NCI-H2107 (cell line): ENCODE measurements at regions not wholly inside any gene's neighbourhood (a gene's known extent, or its start where the extent isn't known, plus 50 kb on each side); places are given as distances from the start of the nearest gene placed in this dataset.
"Not testable (repeated sequence)": the region's sequence is repeated elsewhere in the genome, so short reads cannot be mapped to it uniquely, and the experiment has no call there.

Experiments
- DNase-seq: peaks from one replicate; lab custom pipeline; 2025; lab: John Stamatoyannopoulos, UW

DNA sequence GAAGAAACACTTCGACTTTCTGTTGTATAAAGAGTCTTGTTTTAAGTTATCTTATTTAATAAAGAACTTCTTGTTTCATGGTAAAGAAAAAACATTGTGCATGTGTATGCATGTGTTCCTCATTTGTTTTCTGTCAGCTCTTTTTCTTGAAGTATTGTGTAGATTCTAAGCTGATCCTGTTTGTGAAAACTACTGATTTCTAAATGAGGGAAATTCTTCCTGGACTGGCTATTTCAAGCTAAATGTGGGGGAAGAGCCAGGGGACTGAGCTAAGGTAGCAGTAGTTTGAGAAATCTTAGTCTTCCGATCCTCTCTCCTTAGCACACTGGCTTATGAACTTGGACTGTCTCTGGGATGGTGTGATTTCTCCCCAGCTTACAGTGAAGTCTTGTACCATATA, 56.4 kb upstream of the RBMS1 start:
- no peak for DNase-seq

GRCh38 chr2:160551259-160551658, 57.7 kb upstream of the RBMS1 start:
- no peak for DNase-seq

GRCh38 chr2:160555420-160556071, 61.9 kb upstream of the RBMS1 start:
- DNase-seq, result no peak

DNA sequence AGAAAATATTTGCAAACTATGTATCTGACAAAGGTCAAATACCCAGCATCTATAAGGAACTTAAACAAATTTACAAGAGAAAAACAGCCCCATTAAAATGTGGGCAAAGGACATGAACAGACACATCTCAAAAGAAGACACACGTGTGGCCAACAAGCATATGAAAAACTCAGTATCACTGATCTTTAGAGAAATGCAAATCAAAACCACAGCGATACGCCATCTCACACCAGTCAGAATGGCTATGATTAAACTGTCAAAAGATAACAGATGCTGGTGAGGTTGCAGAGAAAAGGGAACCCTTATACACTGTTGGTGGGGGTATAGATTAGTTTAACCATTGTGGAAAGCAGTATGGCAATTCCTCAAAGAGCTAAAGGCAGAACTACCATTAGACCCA, 64.3 kb upstream of the RBMS1 start:
- DNase-seq, result no peak

GRCh38 chr2:160558531-160558930, 64.9 kb upstream of the RBMS1 start:
- no peak for DNase-seq

DNA sequence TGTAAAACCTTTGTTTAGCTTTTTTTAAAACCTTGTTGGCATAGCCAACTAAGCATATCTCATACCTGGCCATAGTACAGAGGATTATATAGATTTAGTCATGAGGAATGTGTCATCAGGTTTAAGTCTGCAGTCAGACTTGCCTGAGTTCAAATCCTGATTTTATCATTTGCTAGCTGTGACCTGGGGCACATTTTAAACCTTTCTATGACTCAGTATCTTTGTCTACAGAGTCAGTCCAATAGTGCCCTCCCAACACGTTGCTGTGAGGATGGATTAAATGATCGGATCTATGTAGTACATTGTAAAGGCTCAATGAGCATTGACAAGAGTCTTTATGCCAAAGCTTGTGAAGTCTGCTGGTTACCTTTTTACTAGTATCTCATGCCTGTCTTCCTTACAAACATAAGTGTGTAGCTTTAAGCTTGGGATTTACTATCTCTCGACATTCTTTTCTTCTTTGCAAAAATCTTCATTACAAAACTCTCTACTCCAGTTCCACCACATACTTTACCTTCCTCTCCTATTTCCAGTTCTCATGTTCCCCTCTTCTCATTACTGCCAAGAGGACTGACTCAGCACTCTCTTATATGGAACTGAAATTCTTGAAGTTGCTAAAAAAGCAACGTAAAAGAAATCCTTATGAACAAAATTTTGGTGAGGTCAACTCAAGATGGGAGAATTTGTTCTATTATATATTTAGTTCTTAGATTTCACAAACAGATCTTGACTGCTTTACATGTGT, 68.1 kb upstream of the RBMS1 start:
- no peak for DNase-seq

DNA sequence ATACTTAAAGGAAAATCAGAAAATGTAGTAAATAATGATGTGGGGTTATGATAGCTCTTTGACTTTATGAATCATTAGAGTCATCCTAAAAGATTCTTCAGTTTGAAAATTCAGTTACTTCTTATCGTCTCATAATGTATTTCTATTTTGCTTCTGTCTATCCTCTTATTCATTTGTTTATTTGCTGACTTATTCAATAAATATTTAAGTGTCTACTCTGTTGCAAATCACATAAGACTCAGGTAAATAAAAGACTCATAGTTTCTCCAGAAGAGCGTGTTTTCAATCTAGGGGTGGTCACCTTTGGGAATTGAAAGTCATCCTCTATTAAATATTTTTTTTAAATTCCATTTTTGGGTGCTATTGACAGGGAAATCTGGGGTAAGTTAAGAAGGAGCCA, 69.1 kb upstream of the RBMS1 start:
- DNase-seq, result no peak

GRCh38 chr2:160564591-160564990, 71.0 kb upstream of the RBMS1 start:
- no peak for DNase-seq

DNA sequence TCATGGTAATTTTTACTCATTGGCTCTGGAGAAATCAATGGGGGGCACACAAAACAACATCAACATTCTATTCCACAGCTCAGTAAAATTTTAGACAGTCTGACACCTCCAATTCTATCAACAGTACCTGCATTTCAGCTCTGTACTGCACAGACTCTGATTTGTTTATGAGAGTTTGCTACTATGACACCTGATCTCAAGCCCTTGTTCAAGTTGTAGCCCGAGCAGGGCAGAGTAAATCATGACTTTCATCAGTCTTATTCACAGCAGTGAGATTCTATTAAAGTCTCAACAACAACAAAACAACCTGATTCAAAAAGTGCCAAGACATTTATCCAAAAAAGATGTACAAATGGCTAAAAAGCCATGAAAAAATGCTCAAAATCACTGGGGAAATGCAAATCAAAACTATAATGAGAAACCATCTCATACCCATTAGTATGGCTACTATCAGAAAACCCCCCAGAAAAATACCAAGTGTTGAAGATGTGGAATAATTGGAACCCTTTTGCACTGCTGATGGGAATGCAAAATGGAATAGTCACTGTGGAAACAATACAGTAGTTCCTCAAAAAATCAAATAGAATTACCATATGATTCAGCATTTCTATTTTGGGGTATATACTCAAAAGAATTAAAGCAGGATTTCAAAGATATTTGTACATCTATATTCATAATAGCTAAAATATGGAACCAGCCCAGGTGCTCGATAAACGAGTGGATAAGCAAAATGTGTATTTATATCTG, 71.7 kb upstream of the RBMS1 start:
- no peak for DNase-seq

DNA sequence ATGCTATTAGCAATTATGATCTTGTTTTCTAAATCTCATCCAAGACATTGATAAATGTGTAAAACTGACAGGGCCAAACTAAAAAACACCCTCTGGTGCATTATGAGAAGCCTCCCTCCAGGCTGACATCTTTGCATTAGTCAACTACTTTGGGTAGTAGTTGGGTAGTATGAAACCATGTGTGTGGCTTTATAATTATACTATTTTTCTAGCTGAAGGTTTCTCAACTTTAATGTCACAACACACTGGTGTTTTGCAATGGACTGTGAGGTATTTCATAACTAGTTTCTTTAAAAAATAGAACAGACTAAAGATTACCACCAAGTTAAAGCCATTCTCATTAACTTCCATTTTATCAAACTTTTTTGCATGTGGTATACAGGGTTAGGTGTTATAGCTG, 73.1 kb upstream of the RBMS1 start:
- DNase-seq, result no peak

DNA sequence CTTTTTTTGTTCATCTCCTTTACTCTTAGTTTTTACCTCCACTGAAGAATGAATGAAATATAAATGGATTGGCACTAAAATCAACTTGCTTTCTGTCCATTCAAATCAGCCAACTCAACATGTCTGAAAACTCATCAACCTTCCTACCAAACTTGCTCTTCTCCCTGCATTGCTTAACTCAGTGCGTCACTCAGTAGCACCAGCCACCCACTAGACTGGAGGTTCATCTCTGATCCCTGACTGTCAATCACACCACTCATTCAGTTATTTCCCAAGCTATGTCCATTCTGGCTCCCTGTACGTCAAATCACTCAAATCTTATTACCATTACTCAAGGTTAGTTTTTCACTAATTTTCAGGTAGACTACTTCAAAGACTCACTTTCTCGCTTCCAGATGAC, 75.2 kb upstream of the RBMS1 start:
- no peak for DNase-seq

GRCh38 chr2:160570376-160570775, 76.8 kb upstream of the RBMS1 start:
- no peak for DNase-seq

- DNase-seq, result no peak
These were observed 81.0 kb upstream of the RBMS1 start for GRCh38 chr2:160574468-160575140.

GRCh38 chr2:160575368-160575767, 81.8 kb upstream of the RBMS1 start:
- no peak for DNase-seq

DNA sequence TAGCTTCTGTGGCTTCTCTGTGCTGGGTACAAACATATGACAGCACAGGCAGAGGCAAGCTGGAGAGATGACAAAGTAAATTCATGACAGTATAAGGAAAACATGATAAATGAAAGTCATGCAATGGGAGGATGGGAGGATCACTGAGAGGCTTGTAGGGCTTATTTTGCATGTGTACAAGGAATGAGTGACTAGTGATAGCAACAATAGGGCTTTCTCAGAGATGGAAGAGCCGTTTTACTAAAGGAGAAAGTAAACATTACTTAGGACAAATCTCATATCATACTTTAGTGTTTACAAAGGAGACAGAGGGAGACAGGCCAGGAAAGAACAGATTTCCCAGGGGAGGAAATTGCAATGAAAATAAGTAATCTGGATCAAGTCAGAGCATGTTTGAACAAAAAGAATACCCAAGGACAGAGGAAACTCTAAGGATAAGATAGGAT, 82.5 kb upstream of the RBMS1 start:
- no peak for DNase-seq

- DNase-seq, result not testable (repeated sequence)
These were observed 83.5 kb upstream of the RBMS1 start for GRCh38 chr2:160577081-160577480.

DNA sequence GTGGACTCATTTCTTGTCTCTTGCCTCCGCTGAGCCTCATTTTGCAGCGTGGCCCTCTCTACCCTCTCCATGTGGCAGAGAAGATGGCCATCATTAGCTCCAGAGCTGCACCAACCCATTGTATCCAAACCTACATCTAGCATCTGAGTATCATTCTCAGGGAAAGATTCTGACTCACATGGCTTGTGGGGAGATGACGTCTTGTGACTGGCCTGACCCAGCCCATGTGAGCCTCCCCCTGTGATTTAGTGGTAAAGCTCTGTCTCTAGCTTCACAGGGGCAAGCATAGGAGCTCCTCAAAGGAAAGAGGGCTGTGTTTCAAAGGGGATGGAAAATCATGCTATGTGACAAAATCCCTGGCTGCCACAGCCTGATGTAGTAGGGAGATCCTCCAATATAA, 87.4 kb upstream of the RBMS1 start:
- DNase-seq, result no peak

DNA sequence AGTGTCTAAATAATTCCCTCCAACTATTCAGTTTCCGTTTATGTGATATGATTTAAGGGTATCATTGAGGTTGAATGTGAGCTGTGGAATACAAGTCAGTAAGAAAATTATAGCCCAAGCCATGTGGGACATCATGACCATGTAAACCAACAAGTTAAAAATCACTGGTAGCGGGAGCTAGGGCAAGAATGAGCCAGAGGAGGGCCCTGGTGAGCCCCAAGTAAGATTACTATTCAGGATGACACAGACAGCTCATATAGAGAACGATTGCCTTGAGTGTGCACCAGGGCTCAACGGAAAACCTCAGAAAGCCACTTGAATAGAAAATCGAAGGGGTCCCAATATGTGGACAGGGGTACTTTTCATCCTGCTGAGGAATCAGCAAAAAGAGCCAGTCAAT, 87.8 kb upstream of the RBMS1 start:
- DNase-seq, result no peak

DNA sequence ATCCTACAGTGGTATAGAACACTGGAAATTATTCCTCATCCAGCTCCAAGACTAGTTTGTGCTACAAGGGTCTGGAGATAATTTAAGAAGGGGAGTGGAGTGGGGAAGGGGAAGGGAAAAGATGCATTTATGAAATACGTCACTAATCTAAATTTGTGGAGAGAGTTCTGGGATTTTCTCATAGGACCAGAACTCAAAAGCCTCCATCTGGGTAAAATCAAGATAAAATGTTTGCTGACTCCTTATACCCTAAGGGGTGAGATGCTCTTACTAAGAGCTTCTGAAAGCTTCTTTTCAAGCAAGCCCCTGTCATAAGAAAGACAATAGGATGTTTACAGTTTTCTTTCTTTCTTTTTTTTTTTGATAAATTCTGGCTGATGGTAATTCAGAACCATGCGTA, 88.5 kb upstream of the RBMS1 start:
- no peak for DNase-seq

DNA sequence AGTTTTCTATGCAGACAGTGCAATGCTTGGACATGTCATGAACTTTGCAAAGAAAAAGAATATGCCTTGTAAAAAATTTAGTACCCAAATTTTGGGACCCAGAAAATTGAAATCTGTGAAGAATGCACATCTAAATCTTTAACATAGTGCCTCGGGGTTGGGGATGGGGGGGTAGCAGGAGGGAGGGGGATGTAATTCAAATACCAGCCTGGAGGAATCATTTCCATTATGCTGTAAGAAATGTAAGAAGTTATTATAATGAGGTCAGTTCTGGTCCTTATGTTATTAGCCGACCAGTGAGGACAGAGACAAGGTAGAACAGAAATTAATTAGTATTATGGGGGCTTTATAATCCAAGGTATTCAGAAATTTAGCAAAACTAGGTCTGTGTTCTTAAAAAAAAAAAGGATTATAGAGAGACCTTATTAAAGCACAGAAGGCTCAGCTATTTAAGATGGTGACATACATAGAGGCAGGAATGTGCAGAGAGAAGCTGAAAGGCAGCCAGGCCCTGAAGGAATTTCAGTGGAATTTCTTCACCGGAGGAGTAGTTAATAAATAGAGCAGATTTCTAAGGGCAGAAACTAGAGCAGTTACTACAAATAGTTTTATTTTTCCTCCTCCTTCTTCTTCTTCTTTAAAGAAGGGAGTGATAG, 89.0 kb upstream of the RBMS1 start:
- no peak for DNase-seq

GRCh38 chr2:160583146-160583535, 89.5 kb upstream of the RBMS1 start:
- no peak for DNase-seq
